Adipocyte (in vitro differentiated cells): ENCODE measurements at regions not wholly inside any gene's neighbourhood (a gene's known extent, or its start where the extent isn't known, plus 50 kb on each side); places are given as distances from the start of the nearest gene placed in this dataset.

Experiments used
- DNase-seq: peaks from one replicate; pipeline ENCODE4 v3.0.0-alpha.2; 2015; ENCODE audit warnings: low read depth
- H3K27me3 ChIP-seq: replicated peaks from 2 replicates; pipeline ENCODE4 v1.7.0; 2013; ENCODE audit warnings: mild to moderate bottlenecking, low read length, moderate library complexity; ENCODE audit not compliant: control insufficient read depth, insufficient read depth
- H3K36me3 ChIP-seq: 2 replicates; pipeline ENCODE4 v1.7.0; 2013; ENCODE audit warnings: low read length, mild to moderate bottlenecking, moderate library complexity; ENCODE audit not compliant: control insufficient read depth, insufficient read depth, severe bottlenecking
- H3K4me1 ChIP-seq: 2 replicates; pipeline ENCODE4 v1.7.0; 2013; ENCODE audit warnings: mild to moderate bottlenecking, low read length, moderate library complexity; ENCODE audit not compliant: control insufficient read depth, insufficient read depth
- H3K4me3 ChIP-seq: 2 replicates; pipeline ENCODE4 v1.7.0; 2013; ENCODE audit warnings: mild to moderate bottlenecking, low read length, moderate library complexity
- H3K9ac ChIP-seq: 2 replicates; pipeline ENCODE4 v1.7.0; 2013; ENCODE audit warnings: mild to moderate bottlenecking, low read length, moderate library complexity
- H3K9me3 ChIP-seq: 2 replicates; pipeline ENCODE4 v1.7.0; 2013; ENCODE audit warnings: mild to moderate bottlenecking, low read length, moderate library complexity; ENCODE audit not compliant: control insufficient read depth

DNA sequence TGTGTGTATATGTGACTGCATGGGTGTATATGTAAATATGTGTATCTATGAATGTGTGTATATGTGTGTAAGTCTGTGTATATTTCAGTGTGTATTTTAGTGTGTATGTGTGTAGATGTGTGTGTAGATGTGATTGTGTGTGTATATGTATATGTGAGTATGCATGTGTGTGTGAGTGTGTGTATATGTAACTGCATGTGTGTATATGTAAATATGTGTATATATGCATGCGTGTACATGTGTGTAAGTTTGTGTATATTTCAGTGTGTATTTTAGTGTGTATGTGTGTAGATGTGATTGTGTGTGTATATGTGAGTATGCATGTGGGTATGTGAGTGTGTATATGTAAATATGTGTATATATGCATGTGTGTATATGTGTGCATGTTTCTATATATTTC is 169.9 kb downstream of the MN1 start:
- Histone ChIP-seq H3K4me1 (no peaks in the 10 kb centered on the region), H3K36me3 (no peaks in the 10 kb centered on the region), H3K27me3 (peaks cover 17% of the 10 kb centered on the region), H3K9ac (no peak overlapping the region), H3K9me3 (no peaks in the 10 kb centered on the region), H3K4me3 (no peak overlapping the region)
- no peak for DNase-seq

DNA sequence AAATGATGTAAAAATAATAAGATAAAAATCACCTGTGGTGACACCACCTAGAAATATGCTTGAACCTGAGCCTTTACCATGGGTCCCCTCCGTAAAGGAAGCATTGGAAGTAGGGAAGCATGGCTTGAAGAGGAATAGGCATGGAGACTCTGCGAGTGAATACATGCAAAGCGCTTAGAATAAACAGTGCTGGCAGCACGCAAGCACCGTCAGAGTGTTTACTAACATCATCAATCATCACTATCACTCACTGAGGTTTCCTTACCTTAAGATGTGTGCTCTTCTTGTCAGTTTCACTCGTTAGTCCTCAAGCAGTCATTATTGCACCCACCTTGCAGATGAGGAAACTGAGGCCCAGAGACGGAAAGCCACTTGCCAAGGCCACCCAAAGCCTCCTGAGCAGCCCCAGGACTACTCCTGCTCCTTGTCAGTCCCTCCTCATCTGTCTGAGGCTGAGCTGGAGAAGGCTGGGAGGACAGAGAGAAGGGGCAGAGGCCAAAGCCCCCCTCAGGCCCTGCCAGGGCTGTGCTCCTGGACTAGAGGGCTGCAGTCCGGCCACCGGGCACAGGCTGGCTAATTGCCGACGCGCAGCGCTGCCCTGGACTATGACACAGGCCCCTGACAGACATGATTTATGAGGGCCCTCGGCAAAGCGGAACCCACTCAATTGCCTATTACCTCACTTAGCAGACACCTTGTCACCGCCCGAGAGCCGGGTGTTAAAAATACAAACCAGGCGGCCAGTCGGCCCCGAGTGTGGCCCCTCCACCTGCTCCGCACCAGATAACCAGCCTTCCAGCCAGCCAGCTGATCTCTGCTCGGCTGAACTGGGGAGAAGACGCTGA is 168.9 kb downstream of the MN1 start:
- Histone ChIP-seq H3K9ac (no peak overlapping the region), H3K36me3 (no peaks in the 10 kb centered on the region), H3K9me3 (no peaks in the 10 kb centered on the region), H3K4me3 (no peak overlapping the region), H3K4me1 (no peaks in the 10 kb centered on the region), H3K27me3 (peaks cover 20% of the 10 kb centered on the region)
- DNase-seq = no peak

GRCh38 chr22:27633296-27633871 is 168.2 kb downstream of the MN1 start:
- Histone ChIP-seq H3K27me3 (peaks cover 20% of the 10 kb centered on the region), H3K36me3 (no peaks in the 10 kb centered on the region), H3K4me3 (no peak overlapping the region), H3K4me1 (no peaks in the 10 kb centered on the region), H3K9ac (no peak overlapping the region), H3K9me3 (no peaks in the 10 kb centered on the region)
- no peak for DNase-seq

GRCh38 chr22:27634043-27634740 is 167.4 kb downstream of the MN1 start:
- no peaks in the 10 kb centered on the region for H3K4me1 ChIP-seq
- no peaks in the 10 kb centered on the region for H3K9me3 ChIP-seq
- H3K4me3 ChIP-seq = no peak overlapping the region
- no peak for DNase-seq
- H3K9ac ChIP-seq = no peak overlapping the region
- H3K36me3 ChIP-seq = no peaks in the 10 kb centered on the region
- H3K27me3 ChIP-seq = peaks cover 20% of the 10 kb centered on the region

DNA sequence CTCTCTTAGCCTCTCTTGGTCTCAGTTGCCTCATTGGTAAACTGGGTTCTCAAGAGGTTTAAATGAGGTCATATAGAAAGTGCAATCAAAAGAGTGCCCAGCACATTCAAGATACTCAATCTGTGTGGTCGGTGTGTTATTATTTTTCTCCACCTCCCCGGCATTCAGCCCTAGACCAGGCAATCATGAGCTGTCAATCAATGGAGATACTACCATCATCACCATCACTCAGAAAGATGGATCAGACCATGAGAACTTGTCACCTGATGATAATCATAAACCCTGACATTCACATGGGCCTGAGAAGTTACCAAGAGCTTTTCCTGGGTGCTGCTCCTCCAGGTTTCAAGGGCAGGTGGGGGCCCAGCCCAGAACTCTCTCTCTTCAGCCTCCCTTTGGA is 166.1 kb downstream of the MN1 start:
- no peak for DNase-seq
- Histone ChIP-seq H3K36me3 (no peaks in the 10 kb centered on the region), H3K4me1 (no peaks in the 10 kb centered on the region), H3K9ac (no peak overlapping the region), H3K27me3 (peaks cover 20% of the 10 kb centered on the region), H3K9me3 (no peaks in the 10 kb centered on the region), H3K4me3 (no peak overlapping the region)

DNA sequence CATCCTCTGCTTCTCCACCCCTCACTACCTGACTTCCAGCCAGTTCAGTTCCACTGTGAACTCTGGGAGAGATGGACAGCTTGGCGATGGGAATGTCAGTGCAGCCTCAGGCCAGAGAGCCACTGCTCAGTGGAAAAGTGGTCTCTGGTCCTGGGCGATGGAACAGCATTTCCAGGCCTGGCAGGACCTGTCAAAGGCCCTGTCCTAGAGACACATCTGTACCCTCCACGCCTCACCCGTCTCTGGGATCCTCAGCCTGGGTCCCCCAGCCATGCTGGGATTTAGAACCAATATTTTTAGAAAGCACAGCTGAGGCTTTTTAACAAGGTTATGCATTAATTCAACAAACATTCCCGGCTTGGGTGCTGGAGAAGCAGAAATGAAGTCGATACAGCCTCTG is 165.7 kb downstream of the MN1 start:
- H3K9ac ChIP-seq = no peak overlapping the region
- H3K9me3 ChIP-seq = no peaks in the 10 kb centered on the region
- peaks cover 20% of the 10 kb centered on the region for H3K27me3 ChIP-seq
- no peaks in the 10 kb centered on the region for H3K4me1 ChIP-seq
- H3K36me3 ChIP-seq = no peaks in the 10 kb centered on the region
- DNase-seq = no peak
- no peak overlapping the region for H3K4me3 ChIP-seq

DNA sequence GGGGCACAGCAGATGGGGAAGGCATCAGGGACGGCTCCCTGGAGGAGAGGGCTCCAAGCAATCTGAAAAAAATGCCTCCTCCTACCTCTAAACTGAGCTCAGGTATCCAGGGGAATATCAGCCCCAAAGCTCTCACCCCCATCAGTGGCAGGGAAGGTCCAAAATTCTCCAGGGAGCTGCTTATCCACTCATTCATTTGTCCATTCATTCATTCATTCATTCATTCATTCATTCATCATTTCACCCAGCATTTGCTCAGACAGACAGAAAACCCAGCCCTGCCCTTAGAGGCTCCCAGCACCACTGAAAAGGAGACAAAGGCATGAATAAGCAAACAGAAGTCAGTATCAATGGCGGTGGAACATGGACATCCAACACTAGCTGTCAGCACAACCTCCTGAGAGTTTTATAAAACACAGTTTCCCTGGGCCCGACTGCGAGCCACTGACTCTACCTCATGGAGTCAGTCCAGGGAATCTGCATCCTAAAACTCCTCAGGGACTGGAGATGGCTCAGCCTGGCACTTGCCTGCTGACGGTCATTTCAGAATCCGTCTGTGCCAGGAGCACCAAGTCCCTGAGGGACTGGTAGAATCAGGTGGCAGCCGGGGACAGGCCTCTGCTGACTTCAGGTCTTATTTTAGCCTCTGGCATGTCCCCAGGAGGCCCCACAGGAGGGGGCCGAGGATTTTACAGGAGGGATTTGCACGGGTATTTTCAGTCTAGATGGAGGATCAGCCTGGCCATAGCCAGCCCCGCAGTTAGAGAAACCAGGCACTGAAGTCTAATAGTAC is 164.6 kb downstream of the MN1 start:
- peaks cover 20% of the 10 kb centered on the region for H3K27me3 ChIP-seq
- no peak overlapping the region for H3K9ac ChIP-seq
- no peaks in the 10 kb centered on the region for H3K4me1 ChIP-seq
- H3K9me3 ChIP-seq = no peaks in the 10 kb centered on the region
- no peak overlapping the region for H3K4me3 ChIP-seq
- H3K36me3 ChIP-seq = no peaks in the 10 kb centered on the region
- no peak for DNase-seq

DNA sequence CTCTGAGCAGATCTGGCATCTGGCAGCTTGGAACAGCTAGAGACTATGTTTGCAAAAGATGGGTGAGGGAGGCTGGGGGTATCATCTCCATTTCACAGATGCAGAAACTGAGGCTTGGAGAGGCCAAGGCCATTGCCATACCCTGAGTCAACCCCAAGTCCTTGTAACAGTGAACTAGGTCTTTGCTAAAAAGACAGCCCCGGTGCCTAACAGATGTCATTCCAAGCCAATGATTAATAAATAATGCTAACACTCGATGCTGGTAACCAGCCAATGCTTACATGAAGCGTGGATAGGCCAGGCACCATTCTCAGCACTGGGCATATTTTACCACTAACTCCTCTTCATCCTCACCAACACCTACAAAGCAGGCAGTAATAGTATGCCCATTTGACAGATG is 164.0 kb downstream of the MN1 start:
- H3K36me3 ChIP-seq = no peaks in the 10 kb centered on the region
- peaks cover 20% of the 10 kb centered on the region for H3K27me3 ChIP-seq
- no peak overlapping the region for H3K9ac ChIP-seq
- H3K9me3 ChIP-seq = no peaks in the 10 kb centered on the region
- H3K4me1 ChIP-seq = no peaks in the 10 kb centered on the region
- no peak overlapping the region for H3K4me3 ChIP-seq
- DNase-seq = peak; percentile 15

DNA sequence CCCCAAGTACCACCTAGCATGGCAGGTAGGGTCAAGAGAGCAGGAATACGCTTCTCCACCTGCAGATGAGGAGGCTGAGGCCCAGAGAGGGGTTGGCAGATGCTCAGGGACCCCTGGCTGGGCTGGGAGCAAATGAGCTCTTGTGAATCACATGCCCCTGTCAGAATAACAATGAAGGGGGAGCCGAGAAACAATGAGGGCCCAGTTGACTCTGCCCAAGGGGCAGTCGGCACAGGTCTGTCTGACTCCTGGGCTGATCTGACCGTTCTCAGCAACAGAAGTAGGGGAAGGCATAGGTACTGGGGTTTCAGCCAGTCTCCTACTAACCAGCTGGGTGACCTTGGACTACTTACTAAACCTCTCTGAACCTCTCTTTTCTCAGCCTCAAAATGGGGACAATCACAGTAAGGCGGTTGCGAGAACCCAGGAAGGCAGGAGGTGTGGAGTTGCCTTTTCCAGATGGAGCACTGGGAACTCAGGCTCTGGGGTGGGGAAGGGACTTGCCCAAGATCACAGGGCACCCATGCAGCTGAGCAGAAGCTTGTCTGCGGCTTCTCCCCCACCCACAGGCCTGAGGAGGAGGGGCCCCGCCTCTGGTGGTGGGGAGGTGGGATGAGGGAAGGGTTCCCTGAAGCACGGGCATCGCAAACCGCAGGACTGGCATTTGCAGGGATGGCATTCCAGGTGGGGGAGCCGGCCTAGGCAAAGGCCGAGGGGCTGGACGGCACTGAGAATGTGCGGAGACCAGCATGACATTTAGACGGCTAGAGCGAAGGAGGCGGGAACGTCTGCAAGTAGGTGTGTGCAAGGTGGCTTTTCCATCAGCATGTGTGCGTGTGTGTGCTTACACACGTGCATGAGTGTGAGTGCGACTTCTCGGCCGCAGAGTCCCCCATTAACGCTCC is 163.0 kb downstream of the MN1 start:
- no peak overlapping the region for H3K9ac ChIP-seq
- DNase-seq = no peak
- H3K4me3 ChIP-seq = no peak overlapping the region
- peaks cover 17% of the 10 kb centered on the region for H3K27me3 ChIP-seq
- H3K4me1 ChIP-seq = no peaks in the 10 kb centered on the region
- H3K36me3 ChIP-seq = no peaks in the 10 kb centered on the region
- no peaks in the 10 kb centered on the region for H3K9me3 ChIP-seq

DNA sequence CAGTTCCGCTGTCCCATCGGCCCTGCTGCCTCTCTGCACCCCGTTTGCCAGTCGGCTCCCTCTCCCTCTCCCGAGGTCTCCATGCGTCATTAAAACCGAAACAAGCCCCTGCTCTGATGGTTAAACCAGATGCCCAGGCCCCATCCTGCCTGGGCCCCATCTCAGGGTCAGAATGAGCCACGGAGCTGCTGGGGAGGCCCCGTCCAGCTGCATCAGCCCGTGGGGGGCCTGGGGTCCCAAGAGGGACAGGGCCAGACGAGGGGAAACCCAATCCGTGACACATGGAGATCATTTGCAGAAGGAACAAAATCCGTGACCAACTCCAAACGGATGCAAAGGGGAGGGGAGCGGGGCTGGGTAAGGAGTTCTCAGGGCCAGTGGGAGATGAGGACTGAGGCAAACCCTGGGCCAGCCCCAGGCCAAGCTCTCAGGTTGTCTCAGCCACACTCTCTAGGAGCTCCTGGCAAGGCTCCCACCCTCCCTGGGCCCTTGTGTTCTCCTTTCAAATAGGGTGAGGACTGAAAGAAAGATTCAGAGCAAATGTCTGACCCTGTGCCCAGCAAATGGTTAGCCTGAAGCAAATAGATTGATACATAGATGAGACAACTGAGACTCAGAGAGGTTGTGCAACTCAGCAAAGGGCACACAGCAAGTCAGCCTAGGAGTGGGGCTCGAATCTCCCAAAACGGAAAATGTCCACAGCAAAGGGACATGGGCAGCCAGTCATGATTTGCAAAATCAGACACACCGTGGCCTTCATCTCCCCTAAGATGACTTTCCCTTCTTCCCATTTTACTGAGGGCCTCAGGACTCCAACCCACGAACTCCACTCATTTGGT is 162.1 kb downstream of the MN1 start:
- Histone ChIP-seq H3K27me3 (peaks cover 16% of the 10 kb centered on the region), H3K4me1 (no peaks in the 10 kb centered on the region), H3K4me3 (no peak overlapping the region), H3K36me3 (no peaks in the 10 kb centered on the region), H3K9me3 (no peaks in the 10 kb centered on the region), H3K9ac (no peak overlapping the region)
- DNase-seq = no peak
